AG08396 (cell line): ENCODE measurements at regions not wholly inside any gene's neighbourhood (a gene's known extent, or its start where the extent isn't known, plus 50 kb on each side); places are given as distances from the start of the nearest gene placed in this dataset.

ENCODE experiments used
- DNase-seq: peaks from one replicate; pipeline ENCODE4 v3.0.0; 2012; ENCODE audit warnings: low spot score, mixed read lengths

DNA sequence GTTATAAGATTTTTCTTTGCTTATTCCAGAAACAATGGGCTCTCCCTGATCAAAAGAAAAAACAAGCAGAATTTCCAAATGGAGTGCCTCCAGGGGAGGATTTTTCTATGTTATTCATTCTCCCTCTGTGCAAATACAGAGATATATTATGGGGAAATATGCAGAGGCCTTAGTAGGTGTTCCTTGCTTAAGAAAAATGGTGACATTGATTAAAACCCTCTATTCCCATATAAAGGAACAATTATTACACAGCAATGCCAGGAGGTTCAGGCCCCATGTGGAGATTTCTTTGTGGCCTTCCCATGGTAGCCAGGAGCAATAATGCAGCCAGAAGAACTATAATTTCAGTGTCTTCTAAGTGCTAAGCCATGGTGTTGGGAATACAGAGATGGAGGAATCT is 255.9 kb upstream of the CXCR4 start:
- DNase-seq, result no peak

DNA sequence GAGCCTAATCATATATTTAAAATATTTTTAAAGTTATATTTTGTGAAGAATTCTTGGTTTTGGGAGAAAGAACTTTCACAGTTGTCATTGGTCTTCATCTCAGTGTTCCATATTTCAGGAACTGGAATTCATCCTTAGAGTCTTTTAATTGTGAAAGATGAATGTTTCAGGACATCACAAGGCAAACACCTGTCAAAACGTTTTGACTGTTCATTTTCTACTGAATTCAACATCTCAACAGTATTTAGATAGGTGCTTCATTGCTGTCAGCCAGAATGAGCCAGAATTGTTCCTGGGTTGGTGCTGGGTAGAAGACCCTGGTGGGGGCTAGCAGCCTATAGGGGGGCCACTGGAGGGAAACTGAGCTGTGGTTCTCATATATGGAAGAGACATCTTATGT is 255.1 kb upstream of the CXCR4 start:
- no peak for DNase-seq

DNA sequence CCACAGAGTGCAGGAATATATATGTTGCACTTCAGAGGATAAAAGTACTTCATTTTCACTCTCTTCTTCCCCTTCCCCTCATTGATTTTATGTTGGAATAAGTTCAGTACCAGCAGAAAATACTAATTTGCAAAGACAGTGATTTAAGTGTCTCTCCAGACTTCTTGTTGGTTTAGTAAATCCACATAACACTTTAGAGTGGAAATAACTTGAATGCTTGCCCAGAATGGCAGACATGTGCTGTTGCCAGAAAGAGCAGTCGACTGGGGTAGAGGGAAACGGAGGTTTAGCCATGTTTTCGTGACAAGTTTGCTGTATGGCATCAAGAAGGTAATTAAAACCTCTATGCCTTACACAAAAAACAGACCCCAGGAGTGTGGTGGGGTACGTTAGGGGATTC is 246.0 kb upstream of the CXCR4 start:
- no peak for DNase-seq

DNA sequence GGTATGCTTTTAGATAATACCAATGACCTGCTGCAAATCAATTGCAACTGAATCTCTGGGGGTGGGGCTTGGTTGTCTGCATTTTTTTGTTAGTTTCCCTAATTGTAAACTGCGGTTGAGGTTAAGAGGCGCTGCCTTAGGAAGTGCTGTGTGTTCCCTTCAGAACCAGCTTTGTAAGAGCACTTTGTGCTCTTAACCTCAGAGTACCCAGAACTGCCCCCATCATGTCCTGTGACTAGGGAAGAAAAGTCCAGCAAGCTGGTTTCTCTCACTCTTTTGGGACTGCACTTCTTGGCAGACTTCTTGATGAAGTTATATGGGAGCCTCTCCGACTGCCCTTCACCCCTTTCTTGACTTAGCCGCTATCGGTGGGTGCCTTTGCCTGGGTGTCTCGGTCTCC is 245.5 kb upstream of the CXCR4 start:
- no peak for DNase-seq

DNA sequence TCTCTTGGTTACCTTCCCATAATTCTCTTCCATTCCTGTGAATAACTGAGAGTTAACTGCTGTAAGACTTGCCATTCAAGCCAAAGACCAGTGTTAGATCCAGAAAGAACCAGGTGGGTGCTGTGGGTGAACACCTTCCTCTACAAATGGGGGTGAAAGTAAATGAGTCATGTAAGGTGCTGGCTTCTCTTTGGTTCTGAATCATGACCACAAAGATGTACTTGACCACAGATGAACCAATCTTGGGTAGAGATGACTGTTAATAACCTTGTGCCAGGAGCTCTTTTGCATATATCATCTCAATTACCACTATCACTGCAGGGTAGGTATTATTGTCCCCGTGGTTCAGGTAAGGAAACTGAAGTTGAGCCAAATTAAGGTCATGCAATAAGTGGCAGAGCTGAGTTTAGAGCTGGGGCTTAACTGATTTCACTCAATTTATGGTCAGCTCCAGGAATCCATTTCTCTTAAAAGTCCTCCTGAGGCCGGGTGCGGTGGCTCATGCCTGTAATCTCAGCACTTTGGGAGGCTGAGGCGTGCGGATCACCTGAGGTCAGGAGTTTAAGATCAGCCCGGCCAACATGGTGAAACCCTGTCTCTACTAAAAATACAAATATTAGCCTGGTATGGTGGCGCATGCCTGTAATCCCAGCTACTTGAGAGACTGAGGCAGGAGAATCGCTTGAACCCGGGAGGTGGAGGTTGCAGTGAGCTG is 244.9 kb upstream of the CXCR4 start:
- DNase-seq, result no peak

DNA sequence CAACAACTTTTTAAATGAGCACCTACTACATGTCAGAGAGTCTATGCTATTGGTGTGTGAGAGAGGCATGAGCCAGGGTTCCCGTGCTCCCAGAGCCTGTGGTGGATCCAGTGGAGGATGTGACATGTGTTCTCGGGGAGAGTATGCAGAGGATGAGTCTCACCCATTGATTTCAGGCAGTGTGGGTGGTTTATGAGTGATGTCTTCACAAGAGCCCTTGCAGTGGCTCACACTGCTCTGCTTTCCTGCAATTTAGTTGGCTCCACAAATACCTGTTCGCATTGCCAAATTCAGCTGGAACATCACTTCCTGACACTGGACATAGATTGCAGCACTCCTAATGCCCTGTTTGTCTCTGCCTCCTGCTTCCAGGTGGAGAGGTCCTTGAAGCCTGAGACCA is 243.6 kb upstream of the CXCR4 start:
- no peak for DNase-seq

DNA sequence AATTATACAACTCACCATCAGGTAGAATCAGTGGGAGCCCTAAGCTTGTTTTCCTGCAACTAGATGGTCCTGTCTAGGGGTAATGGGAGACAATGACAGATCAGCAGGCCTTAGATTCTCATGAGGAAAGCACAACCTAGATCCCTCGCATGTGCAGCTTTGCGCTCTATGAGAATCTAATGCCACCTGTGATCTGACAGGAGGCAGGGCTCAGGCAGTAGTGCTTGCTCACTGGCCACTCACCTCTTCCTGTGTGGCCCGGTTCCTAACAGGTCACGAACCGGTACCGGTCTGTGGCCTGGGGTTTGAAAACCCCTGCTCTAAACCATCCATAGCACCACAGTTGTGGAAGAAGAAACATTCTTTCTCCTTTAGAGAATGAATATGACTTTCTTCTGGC is 242.8 kb upstream of the CXCR4 start:
- no peak for DNase-seq

DNA sequence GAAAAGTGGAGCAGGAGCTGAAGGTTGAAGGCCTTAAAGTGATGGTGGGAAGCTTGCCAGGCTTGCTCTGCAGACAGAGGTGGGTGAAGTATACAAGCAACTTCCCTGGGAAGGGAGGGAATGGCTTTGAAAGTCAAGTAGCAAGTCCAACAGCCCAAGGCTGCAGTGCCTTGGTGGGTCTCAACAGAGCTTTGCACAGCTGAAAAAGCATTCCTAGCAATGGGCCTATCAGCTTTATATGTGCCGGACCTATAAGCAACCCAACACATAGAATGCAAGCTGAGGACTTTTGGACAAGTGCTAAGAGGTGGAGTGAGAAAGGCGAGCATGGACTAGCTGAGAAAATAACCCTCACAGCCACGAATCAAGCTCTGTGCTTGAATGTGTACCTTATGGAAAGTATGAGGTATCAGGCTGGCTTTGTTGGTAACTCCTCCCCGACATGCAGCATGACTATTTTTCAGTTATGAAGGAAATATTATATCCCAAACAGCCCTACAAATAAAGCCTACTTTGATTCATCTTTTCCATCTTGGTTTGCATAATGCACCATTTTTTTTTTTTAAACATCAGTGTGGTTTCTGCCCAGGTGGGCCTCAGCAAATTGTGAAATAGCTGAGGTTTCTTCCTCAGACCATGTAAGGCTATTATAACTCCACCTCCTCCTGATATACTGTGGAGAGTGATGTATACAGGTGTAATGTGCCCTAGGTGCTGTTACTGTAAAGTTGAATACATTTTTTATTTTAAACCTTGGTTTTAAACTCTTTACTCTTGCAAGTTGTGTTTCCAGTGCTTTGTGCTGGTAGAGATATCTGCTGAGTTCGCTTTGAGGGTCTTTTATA is 241.4 kb upstream of the CXCR4 start:
- no peak for DNase-seq

DNA sequence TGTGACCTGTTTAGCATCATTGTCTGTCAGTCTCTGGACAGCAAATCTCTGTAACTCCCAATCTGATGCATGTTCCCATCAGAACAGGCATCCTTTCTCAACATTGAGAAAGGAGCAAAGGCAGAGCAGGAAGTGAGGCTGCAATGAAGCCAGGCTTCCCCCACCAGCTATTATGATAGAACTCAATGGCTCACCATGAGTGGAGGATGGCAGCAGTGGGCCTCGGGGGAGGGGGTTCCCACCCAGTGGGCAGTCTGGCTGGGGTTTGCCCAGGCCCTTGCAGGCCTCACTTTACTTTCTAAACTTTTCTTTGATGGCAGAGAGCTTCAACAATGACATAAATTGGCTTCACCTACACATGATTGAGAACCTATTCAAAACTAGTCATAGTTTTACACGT is 240.6 kb upstream of the CXCR4 start:
- DNase-seq, result no peak

DNA sequence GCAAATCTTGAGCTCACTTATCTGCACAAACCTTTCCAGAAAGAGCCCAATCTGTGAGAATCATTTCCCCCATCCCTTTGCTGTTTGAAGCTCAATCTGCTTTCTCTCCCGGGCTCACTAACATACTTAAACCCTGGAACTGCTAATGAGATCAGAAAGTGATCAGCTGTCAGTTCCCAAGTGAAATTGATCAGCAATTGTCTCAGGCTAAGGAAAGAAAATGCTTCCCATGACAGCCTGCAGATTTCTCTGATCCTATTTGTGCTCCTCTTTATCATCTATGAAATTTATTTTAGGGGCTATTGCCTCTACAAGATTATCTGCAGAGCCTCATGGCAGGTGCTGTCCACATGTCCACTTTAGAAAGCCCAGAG is 239.0 kb upstream of the CXCR4 start:
- no peak for DNase-seq

DNA sequence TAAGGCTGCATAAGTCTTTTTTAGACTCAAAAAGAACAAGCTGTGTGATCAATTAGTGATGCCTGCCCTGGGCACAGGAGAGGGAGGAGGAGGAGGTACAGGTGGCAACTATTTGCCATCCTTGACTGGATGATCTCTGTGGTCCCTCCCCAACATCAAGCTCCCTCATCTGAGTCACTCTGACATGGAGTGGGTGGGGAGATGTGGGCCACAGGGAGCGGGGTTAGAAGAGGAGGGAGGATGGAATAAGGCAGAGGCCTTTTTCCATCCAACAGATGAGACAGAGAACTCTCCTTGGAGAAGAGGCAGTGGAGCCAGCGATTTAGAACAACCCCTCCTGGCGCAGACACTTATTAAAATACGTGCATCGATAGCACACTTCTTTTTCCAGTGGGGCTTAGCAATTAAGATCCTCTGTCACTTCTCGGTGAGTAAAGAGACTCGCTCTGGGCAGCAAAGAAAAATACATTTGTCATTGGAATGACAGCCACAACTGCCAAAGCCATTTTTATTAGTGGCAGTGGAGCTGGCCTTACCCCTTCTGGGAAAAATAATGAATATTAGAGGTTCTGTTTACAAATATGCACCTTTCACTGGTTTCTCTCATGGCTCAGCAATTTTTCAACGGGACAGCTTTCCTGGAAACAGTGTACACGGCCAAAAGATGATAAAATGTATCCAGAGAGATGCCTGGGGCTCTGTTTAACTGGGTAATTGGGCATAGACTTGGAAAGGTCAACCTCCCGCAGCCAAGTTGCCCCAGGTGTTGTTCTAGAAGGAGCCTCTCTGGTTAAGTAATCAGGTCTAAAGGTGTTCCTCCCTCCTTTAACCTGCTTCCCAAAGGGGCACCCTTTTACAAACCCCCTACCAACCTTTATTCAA is 238.4 kb upstream of the CXCR4 start:
- no peak for DNase-seq

DNA sequence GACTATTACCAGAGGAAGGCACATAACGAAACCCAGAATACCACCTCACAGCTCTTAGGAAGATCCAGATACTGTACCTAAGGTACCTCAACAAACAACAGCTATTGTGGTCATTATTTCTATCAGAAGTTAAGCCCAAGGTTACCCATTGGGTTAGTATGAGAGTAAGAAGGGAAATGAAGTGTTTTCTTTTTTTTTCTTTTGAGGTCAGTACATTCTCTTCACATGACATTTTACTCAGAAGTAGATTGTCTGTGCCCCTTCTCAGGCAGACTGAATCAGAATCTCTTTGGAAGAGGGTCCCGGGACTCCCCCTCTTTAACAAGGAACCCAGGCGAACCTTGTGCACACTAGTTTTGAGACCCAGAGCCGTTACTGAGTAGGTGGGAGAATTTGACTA is 233.7 kb upstream of the CXCR4 start:
- DNase-seq, result no peak

DNA sequence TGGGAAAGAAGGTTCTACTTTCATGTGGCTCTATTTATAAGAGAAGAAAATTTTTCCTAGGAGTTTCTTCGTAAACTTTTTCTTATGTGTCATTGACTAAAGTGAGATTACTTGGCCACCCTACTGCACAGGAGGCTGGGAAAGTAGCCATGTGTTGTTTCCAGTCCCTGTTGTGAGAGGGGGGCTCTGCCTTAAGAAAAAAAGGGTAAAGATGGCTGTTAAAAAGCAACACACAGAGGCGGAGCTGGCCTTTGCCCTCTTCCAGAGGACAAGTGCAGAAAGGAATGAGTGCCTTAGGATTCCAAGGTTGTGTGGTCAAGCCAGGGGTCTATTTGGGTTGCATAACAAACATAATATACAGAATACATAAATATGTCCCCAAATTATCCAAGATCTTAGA is 230.0 kb upstream of the CXCR4 start:
- DNase-seq, result no peak

DNA sequence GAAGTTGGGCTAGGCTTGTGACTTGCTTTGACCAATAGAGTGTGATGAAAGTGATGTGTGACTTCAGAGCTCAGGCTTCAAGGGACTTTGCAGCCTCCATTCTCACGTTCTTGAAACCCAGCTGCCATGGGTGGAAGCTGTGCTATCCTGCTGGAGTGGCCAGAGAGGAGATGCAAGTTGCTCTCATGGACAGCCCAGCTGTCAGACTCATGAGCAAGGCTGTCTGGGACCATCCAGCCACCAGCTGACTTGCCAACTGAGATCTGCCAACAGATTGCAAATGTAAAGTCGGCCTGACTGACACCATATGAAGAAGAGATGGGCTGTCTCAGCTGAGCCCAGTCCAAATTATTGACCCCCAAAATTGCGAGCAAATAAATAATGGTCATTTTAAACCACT is 226.4 kb upstream of the CXCR4 start:
- DNase-seq, result no peak

DNA sequence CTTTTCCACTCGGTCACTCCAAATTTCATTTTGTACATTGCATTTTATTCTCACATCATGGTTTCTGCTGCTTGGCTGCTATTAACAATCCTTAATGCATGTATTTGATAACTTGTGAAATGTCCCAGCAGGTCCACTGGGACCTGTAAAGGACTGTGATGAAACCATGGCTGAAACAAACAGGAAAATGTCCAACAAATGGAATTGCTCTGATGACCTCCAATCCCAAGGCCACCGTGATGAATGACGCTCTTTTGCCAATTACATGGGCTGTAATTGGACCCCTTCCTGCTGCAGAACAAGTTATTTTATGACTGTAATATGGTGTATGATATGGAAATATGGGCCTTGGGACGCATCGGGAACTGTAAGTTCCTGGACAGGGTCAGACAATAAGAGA is 224.2 kb upstream of the CXCR4 start:
- no peak for DNase-seq

DNA sequence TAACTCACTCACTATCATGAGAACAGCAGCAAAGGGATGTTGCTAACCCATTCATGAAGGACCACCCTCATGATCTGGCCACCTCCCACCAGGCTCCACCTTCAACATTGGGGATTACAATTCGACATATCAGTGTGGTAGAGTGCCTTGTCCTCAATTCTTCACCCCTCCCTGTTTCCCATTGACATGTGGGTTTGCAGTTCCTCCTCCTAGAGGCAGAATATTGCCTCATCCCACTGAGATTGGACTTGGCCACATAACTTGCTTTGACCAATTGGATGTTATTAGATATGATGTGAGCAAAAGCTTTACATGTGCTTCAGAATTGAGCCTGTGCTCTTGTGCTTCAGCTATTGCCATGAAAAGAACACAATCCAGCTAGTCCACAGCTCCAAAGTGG is 217.0 kb upstream of the CXCR4 start:
- DNase-seq, result no peak

DNA sequence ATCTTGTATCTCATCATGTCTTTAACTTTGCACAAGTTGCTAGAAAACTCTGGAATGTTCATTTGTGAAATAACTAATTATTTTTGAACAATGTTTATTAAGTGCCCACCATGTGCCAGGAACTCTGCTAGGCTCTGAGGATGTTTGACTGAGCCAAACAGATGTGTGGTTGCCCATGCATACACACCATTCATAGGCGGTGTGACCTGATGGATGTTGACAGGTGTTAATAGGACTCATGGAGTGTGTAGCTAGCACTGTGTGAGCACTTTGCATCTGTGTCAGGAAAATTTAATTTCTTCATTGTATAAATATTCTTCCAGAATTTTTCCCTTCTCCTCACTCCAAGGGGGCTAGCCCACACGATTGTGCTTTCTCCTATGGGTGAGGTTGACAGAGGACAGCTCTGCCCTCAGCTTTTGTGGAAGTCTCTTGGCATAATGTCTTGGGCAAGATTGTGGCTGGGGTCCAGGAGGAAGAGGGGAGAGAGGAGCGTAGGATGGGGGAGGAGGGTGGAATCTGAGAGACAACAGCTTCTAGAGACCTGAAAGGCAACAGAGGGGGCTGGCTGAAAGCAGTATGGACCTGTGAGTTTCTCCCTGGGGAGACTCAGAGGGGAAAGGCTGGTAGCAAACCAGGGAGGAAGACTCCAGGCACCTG is 214.6 kb upstream of the CXCR4 start:
- DNase-seq, result no peak

DNA sequence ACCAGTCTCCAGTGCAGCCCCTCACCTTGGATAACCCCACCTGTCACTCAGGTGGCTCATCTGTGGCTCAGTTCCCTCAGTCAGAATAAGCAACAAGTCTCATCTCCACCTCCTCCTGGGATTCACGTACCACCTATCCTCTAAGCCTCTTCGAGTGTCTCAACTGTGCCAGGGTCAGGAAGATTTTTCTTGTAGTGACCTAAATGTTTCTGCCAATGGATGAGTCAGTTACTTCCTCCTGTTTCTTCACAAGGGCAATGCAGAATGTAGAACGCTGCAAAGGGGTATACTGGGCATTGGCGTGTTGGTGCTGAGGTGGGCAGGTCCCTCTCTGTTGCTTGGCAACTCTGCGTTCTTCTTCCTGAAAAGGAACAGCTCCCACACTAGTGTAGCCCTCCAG is 213.3 kb upstream of the CXCR4 start:
- DNase-seq, result no peak

DNA sequence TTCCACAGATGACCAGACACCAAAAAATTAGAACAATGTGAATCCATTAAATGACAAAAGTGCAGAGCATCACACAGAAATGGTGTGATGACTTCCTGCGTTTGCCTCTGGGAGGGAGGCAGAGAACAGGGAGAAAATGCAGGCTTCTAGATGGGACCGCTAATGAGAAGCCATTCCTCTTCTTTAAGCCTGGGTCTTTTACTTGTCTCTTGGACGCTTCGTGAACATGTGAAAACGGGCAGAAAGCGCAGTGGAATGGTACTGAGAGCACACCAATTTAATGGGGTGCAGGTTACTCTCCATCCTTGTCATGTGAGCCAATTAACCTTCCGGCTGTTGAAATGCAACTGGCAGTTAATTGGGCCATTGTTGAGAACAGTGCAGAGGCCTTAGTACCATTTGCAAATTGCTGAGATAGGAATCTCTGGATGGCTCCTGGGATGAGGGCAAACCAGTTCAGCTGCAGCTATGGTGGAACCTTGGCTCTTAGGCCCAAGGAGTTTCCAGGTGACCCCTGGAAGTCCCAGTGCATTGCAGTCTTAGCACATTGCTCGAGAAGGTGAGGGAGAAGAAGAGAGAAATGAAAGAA is 210.4 kb upstream of the CXCR4 start:
- no peak for DNase-seq

DNA sequence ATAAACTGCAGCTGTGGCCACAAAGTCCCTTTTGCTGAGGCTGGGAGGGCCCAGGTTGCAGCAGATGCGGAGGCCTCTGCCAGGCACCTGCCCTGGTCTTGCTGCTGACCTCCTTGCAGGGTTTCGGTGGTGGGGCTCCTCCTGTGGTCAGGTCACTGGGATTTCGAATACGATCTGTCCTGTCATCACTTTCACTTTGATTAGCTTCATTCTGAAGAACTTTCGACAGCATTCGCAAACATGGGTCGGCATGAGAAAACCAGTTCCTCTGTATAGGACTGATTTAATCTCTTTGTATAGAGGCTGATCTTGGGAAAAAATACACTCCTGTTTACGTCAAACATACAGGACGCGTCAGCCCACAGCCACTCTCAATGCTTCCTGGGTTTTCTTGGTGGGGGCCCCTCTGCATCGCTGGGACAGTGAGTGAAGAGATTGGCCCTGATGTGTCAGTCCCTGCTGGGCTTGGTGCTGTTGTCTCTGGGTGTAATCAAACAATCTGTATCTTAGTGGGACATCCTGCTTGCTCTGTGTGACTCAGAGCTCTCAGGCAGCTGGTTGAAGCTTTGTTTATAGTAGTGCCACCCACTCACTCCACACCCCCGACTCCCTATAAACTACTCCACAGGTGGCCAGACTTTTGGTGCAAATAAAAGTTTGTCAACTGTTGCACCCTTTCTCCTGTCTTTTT is 209.4 kb upstream of the CXCR4 start:
- DNase-seq, result no peak

DNA sequence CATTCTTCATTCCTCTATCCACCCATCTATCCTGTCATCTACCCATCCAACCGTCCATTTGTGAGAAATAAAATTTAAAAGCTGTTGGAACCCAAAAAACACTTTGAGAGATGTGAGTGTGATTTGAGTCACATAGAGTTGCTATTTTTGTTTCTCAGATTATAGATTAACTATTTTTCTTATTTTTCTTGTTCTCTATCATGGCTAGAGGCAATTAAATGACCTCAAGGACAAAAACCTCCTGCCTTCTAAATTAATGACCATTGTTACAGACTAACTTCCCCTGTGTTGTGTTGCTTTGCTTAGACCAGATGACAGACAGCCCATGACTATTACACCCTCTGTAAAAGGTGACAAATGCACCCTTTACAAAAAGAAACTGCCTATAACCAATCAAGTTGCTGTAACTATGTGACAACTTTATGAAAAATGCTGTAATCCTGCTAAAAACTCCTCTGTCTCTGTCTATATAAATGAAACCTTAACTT is 207.9 kb upstream of the CXCR4 start:
- no peak for DNase-seq
